Right atrium auricular region (tissue), 2 donors: ENCODE measurements at regions not wholly inside any gene's neighbourhood (a gene's known extent, or its start where the extent isn't known, plus 50 kb on each side); places are given as distances from the start of the nearest gene placed in this dataset.
"Not testable (repeated sequence)": the region's sequence is repeated elsewhere in the genome, so short reads cannot be mapped to it uniquely, and the experiment has no call there.

Source experiments
- DNase-seq: peaks from one replicate; pipeline ENCODE4 v3.0.0-alpha.2; 2019; ENCODE audit warnings: low spot score
- H3K27ac ChIP-seq, 2 donors: fragments of 200-600 bp; sonication (generic); 1 replicate in 1 of 2; 2 replicates in 1 of 2; pipeline ENCODE4 v1.5.1; 2016 to 2019
- H3K27me3 ChIP-seq, 2 donors: fragments of 200-600 bp; sonication (generic); one replicate each; pipeline versions ENCODE4 v1.5.1 to v1.6.0; 2017 to 2019
- H3K36me3 ChIP-seq: fragments of 200-600 bp; sonication (generic); one replicate; pipeline ENCODE4 v1.5.1; 2016
- H3K4me1 ChIP-seq, 2 donors: fragments of 200-600 bp; sonication (generic); one replicate each; pipeline versions ENCODE4 v1.5.1 to v1.6.0; 2017 to 2019
- H3K4me3 ChIP-seq, 2 donors: fragments of 200-600 bp; sonication (generic); 1 replicate in 1 of 2; 2 replicates in 1 of 2; pipeline ENCODE4 v1.5.1; 2017 to 2019; ENCODE audit warnings: mild to moderate bottlenecking in 1 of 2, moderate library complexity in 1 of 2
- H3K9me3 ChIP-seq, 2 donors: fragments of 200-600 bp; sonication (generic); one replicate each; pipeline ENCODE4 v1.5.1; 2019
- TF ChIP-seq, protein P1 (sequence below), 2 donors: fragments of 200-600 bp; sonication (generic); IDR thresholded peaks; one replicate each; pipeline ENCODE4 v1.5.1; 2019; ENCODE audit warnings: antibody characterized with exemption in 2 of 2

DNA sequence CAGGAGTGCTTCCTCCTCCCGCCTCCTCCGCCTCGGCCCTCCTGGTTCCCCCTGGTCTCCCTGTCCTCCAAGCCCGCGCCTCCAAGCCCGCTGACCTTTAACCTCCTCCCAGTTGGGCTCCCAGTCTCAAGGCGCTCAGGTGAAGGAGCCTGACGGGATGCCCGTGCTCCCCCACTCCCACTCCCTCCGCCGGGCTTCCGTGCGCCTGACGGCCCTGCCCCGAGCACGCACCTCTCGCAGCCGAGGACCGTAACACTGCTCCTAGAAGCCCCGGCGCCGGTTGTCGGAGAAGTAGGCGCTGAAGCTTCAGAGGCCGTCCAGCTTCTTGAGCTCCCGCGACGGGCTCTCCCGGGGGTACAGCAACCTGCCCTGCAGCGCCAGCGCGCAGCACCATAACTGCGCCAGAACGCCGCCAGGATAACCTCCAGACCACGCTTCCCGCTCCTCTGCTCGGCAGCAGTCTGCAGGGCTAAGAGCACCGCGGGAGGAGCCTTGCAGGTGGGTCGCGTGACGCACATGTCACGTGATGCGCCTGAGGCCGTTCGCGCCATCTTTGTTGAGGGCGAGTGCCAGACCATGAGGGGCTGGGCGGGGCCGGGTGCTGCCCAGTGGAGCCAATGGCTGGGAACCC lies 71.0 kb upstream of the ZNF479 start:
- Histone ChIP-seq H3K4me1 (no peaks in the 10 kb centered on the region), H3K27me3 (no peaks in the 10 kb centered on the region), H3K9me3 (peaks cover 0 to 36% of the 10 kb centered on the region in 2 donors), H3K4me3 (no peak overlapping the region), H3K36me3 (no peaks in the 10 kb centered on the region), H3K27ac (no peak overlapping the region)
- no peak for DNase-seq
- TF ChIP-seq, protein P1, sequence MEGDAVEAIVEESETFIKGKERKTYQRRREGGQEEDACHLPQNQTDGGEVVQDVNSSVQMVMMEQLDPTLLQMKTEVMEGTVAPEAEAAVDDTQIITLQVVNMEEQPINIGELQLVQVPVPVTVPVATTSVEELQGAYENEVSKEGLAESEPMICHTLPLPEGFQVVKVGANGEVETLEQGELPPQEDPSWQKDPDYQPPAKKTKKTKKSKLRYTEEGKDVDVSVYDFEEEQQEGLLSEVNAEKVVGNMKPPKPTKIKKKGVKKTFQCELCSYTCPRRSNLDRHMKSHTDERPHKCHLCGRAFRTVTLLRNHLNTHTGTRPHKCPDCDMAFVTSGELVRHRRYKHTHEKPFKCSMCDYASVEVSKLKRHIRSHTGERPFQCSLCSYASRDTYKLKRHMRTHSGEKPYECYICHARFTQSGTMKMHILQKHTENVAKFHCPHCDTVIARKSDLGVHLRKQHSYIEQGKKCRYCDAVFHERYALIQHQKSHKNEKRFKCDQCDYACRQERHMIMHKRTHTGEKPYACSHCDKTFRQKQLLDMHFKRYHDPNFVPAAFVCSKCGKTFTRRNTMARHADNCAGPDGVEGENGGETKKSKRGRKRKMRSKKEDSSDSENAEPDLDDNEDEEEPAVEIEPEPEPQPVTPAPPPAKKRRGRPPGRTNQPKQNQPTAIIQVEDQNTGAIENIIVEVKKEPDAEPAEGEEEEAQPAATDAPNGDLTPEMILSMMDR (IDR thresholded peaks at IDR 0.05) = no peak

DNA sequence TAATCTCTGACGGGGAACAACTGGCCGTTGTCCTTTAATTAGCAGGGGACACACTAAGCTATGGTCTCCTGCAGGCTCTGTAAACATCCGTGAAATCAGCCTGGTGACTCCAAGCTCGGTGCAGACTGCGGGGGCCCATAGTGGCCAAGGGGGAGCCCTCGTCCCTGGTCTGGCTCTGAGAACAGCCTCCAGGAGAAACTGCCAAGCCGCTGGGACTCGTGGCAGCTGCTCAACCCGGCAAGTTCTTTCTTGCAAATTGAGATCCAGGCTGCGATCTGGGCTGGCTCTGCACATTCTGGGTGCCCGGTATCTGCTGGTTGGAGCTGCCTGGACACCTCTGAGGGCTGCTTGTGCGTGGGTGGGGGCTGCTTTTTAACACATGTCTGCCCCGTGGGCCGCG lies 71.6 kb upstream of the ZNF479 start:
- DNase-seq, H3K27ac ChIP-seq: not testable (repeated sequence)

DNA sequence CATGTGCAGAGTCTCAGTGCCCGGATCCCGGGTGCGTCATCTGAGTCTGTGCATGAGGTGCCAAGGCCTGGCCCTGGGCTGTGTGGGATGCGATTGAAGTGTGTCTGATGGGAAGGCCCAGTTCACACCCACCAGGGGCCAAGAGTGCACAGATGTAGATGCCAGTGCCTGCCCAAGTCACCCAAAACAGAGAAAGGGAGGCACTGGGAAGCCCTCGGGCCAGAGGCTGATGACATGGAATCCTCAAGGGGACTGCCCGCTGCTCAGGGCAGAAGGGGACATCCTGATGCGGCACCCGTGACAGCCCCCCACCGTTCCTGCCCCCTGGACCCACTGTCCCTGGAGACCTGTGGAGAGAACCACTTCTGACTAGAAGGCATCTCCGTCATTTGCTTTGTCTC lies 72.2 kb upstream of the ZNF479 start:
- Histone ChIP-seq H3K36me3 (no peaks in the 10 kb centered on the region), H3K9me3 (peaks cover 0 to 30% of the 10 kb centered on the region in 2 donors)
- no peak for DNase-seq

More for the DNA sequence above, 71.6 kb upstream of the ZNF479 start:
- H3K4me1 ChIP-seq, H3K27me3 ChIP-seq, H3K4me3 ChIP-seq, H3K36me3 ChIP-seq: not testable (repeated sequence)
- H3K9me3 ChIP-seq = peaks cover 0 to 32% of the 10 kb centered on the region in 2 donors

DNA sequence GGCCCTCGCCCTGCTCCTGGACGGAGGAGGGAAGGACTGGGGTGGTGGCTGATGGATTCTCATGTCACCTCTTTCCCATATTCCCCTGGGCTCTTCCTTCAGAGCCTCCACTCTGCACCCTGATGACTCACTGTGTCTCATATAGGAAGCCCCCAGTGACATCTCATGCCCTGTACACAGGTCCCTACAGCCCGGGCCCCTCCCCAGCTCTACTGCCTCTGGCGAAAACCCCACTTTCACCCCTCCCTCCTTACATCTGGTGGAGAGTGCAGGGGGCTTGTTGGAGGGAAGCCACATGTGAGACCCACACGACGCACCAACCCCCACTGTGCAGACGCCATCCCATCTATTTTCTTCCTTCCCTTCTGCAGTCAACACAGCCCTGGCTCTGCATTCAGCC lies 72.8 kb upstream of the ZNF479 start:
- Histone ChIP-seq H3K27me3 (no peaks in the 10 kb centered on the region), H3K4me1 (no peaks in the 10 kb centered on the region), H3K27ac (no peak overlapping the region), H3K9me3 (peaks cover 0 to 30% of the 10 kb centered on the region in 2 donors), H3K4me3 (no peak overlapping the region), H3K36me3 (no peaks in the 10 kb centered on the region)
- no peak for DNase-seq
- TF ChIP-seq, protein P1 (IDR thresholded peaks at IDR 0.05) = no peak

More for the DNA sequence above, 72.2 kb upstream of the ZNF479 start:
- TF ChIP-seq, protein P1 (IDR thresholded peaks at IDR 0.05) = no peak
- H3K4me1 ChIP-seq = no peaks in the 10 kb centered on the region
- H3K4me3 ChIP-seq = no peak overlapping the region
- no peaks in the 10 kb centered on the region for H3K27me3 ChIP-seq
- no peak overlapping the region for H3K27ac ChIP-seq

DNA sequence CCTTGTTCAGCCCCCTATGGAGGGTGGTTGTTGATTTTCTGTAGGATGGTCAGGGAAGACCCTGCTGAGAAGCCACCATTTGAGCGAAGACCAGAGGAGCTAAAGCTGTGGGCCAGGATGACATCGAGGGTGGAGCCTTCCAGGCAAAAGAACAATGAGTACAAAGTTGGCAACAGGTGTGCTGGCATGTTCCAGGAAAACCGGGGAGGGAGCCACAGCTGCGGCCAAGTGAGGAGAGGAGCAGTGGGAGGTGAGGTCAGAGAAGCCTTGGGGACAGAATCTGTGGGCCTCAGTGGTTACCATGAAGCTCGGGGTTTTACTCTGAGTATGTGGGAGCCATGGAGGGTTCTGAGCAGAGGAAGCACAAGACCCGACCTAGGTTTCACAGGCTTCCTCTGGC lies 75.6 kb upstream of the ZNF479 start:
- Histone ChIP-seq H3K27ac (no peak overlapping the region), H3K36me3 (no peaks in the 10 kb centered on the region), H3K27me3 (no peaks in the 10 kb centered on the region), H3K9me3 (peaks cover 0 to 8% of the 10 kb centered on the region in 2 donors), H3K4me3 (no peak overlapping the region), H3K4me1 (no peaks in the 10 kb centered on the region)
- TF ChIP-seq, protein P1 (IDR thresholded peaks at IDR 0.05) = no peak
- DNase-seq = no peak

DNA sequence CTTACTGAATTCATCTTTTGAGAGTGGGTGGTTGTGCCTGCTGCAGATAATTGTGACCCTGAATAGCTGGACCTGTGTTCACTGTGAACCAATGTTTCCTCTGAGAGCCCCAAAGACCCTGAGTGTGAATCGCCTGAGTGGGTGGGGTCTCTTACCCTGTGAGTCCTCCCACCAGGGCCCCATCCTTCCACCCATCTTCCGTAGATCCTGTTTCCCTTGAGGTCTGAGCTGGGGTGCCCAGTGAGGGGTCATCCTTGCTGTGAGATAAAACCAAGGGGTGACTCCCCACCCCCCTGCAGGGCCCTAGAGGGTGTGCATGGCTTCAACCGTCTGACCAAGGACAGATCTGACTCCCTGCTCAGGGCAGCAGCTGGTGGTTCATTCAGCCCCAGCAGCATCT lies 78.0 kb upstream of the ZNF479 start:
- TF ChIP-seq, protein P1 (IDR thresholded peaks at IDR 0.05) = no peak
- Histone ChIP-seq H3K4me1 (no peaks in the 10 kb centered on the region), H3K36me3 (no peaks in the 10 kb centered on the region), H3K9me3 (no peaks in the 10 kb centered on the region), H3K4me3 (no peak overlapping the region), H3K27ac (no peak overlapping the region), H3K27me3 (no peaks in the 10 kb centered on the region)
- DNase-seq = no peak
